ENCODE measurements at regions not wholly inside any gene's neighbourhood (a gene's known extent, or its start where the extent isn't known, plus 50 kb on each side); places are given as distances from the start of the nearest gene placed in this dataset.

GRCh38 chr12:89020121-89020480 is 332.2 kb downstream of the DUSP6 start:
- no peak for ATAC-seq
- CTCF ChIA-PET: interaction anchor here (1.0 to 6.2 kb wide), 23 partner anchors 8 to 567 kb away, joined by 3 to 167 read pairs (median 9); partner anchors contain the start of genes DUSP6, GALNT4 and POC1B
- no peak overlapping the region for H3K27ac Mint-ChIP-seq
- peaks cover 23% of the 10 kb centered on the region for H3K36me3 Mint-ChIP-seq (ENCODE audit: low read depth)
- POLR2A ChIA-PET: interaction anchor here (1.0 to 2.1 kb wide), 5 partner anchors 19 to 506 kb away, joined by 4 to 13 read pairs (median 4); partner anchors contain the start of genes DUSP6 and GALNT4
- peaks cover 2% of the 10 kb centered on the region for H3K27me3 Mint-ChIP-seq (ENCODE audit: low read depth)
- no peaks in the 10 kb centered on the region for H3K9me3 Mint-ChIP-seq (ENCODE audit: insufficient read depth)
- no peak for DNase-seq
- peaks cover 40% of the 10 kb centered on the region for H3K4me1 Mint-ChIP-seq (ENCODE audit: low read depth)
- H3K4me3 Mint-ChIP-seq: no peak overlapping the region

GRCh38 chr12:89019439-89020120 is 332.7 kb downstream of the DUSP6 start:
- DNase-seq (peak; percentile 90), ATAC-seq (peak; percentile 98)
- peaks cover 20% of the 10 kb centered on the region for H3K36me3 Mint-ChIP-seq (ENCODE audit: low read depth)
- H3K9me3 Mint-ChIP-seq (ENCODE audit: insufficient read depth): no peaks in the 10 kb centered on the region
- H3K4me3 Mint-ChIP-seq: no peak overlapping the region
- peaks cover 2% of the 10 kb centered on the region for H3K27me3 Mint-ChIP-seq (ENCODE audit: low read depth)
- ChIA-PET POLR2A (interaction anchor here (0.6 to 2.1 kb wide), 8 partner anchors 20 to 507 kb away, joined by 3 to 13 read pairs (median 4); partner anchors contain the start of genes DUSP6 and GALNT4), CTCF (interaction anchor here (0.6 to 6.2 kb wide), 36 partner anchors 9 to 568 kb away, joined by 3 to 167 read pairs (median 5); partner anchors contain the start of genes DUSP6, GALNT4 and POC1B)
- peaks cover 40% of the 10 kb centered on the region for H3K4me1 Mint-ChIP-seq (ENCODE audit: low read depth)
- no peak overlapping the region for H3K27ac Mint-ChIP-seq

- DNase-seq: peak; percentile 75
- peak overlapping the region; percentile 73 for H3K27ac Mint-ChIP-seq
- H3K36me3 Mint-ChIP-seq (ENCODE audit: low read depth): peaks cover 12% of the 10 kb centered on the region
These were observed 335.1 kb downstream of the DUSP6 start for GRCh38 chr12:89016970-89017778.

GRCh38 chr12:89015419-89015818 is 336.9 kb downstream of the DUSP6 start:
- H3K4me1 Mint-ChIP-seq (ENCODE audit: low read depth): peaks cover 20% of the 10 kb centered on the region
- H3K9me3 Mint-ChIP-seq (ENCODE audit: insufficient read depth): no peaks in the 10 kb centered on the region
- DNase-seq (no peak), ATAC-seq (no peak)
- POLR2A ChIA-PET: no interaction called here
- peaks cover 2% of the 10 kb centered on the region for H3K27me3 Mint-ChIP-seq (ENCODE audit: low read depth)
- no peak overlapping the region for H3K4me3 Mint-ChIP-seq
- CTCF ChIA-PET: interaction anchor here (0.7 to 1.9 kb wide), 2 partner anchors 37 to 446 kb away, joined by 3 to 5 read pairs; no protein-coding TSS in a partner anchor
- H3K36me3 Mint-ChIP-seq (ENCODE audit: low read depth): peaks cover 7% of the 10 kb centered on the region
- no peak overlapping the region for H3K27ac Mint-ChIP-seq

More at GRCh38 chr12:89016970-89017778, 335.1 kb downstream of the DUSP6 start:
- ATAC-seq: peak; percentile 58
- peak overlapping the region; percentile 55 for H3K4me3 Mint-ChIP-seq
- no peaks in the 10 kb centered on the region for H3K9me3 Mint-ChIP-seq (ENCODE audit: insufficient read depth)
- ChIA-PET POLR2A (no interaction called here), CTCF (interaction anchor here (0.6 to 6.2 kb wide), 48 partner anchors 9 to 692 kb away, joined by 3 to 167 read pairs (median 4); partner anchors contain the start of genes DUSP6, GALNT4 and POC1B)
- H3K4me1 Mint-ChIP-seq (ENCODE audit: low read depth): peaks cover 30% of the 10 kb centered on the region
- peaks cover 2% of the 10 kb centered on the region for H3K27me3 Mint-ChIP-seq (ENCODE audit: low read depth)

- ChIA-PET POLR2A (no interaction called here), CTCF (no interaction called here)
- ATAC-seq: no peak
- no peak overlapping the region for H3K27ac Mint-ChIP-seq
- H3K27me3 Mint-ChIP-seq (ENCODE audit: low read depth): peaks cover 34% of the 10 kb centered on the region
- H3K4me1 Mint-ChIP-seq (ENCODE audit: low read depth): no peaks in the 10 kb centered on the region
- H3K36me3 Mint-ChIP-seq (ENCODE audit: low read depth): no peaks in the 10 kb centered on the region
- H3K9me3 Mint-ChIP-seq (ENCODE audit: insufficient read depth): no peaks in the 10 kb centered on the region
- no peak for DNase-seq
- no peak overlapping the region for H3K4me3 Mint-ChIP-seq
These were observed 353.9 kb downstream of the DUSP6 start for GRCh38 chr12:88998421-88998820.

GRCh38 chr12:88996200-88996788 is 356.0 kb downstream of the DUSP6 start:
- no peaks in the 10 kb centered on the region for H3K36me3 Mint-ChIP-seq (ENCODE audit: low read depth)
- no peaks in the 10 kb centered on the region for H3K4me1 Mint-ChIP-seq (ENCODE audit: low read depth)
- ATAC-seq: no peak
- H3K27me3 Mint-ChIP-seq (ENCODE audit: low read depth): peaks cover 28% of the 10 kb centered on the region
- no peak overlapping the region for H3K27ac Mint-ChIP-seq
- POLR2A ChIA-PET: no interaction called here
- CTCF ChIA-PET: no interaction called here
- H3K4me3 Mint-ChIP-seq: no peak overlapping the region
- no peak for DNase-seq
- H3K9me3 Mint-ChIP-seq (ENCODE audit: insufficient read depth): no peaks in the 10 kb centered on the region

- H3K4me1 Mint-ChIP-seq (ENCODE audit: low read depth): no peaks in the 10 kb centered on the region
- H3K27me3 Mint-ChIP-seq (ENCODE audit: low read depth): peaks cover 29% of the 10 kb centered on the region
- ATAC-seq (no peak), DNase-seq (no peak)
- no peak overlapping the region for H3K27ac Mint-ChIP-seq
- CTCF ChIA-PET: no interaction called here
- no peaks in the 10 kb centered on the region for H3K9me3 Mint-ChIP-seq (ENCODE audit: insufficient read depth)
- POLR2A ChIA-PET: no interaction called here
- H3K36me3 Mint-ChIP-seq (ENCODE audit: low read depth): no peaks in the 10 kb centered on the region
- no peak overlapping the region for H3K4me3 Mint-ChIP-seq
These were observed 357.3 kb downstream of the DUSP6 start for GRCh38 chr12:88994971-88995370.

- POLR2A ChIA-PET: no interaction called here
- H3K4me3 Mint-ChIP-seq: no peak overlapping the region
- CTCF ChIA-PET: interaction anchor here (1.2 kb wide), 2 partner anchors 19 to 468 kb away, joined by 3 read pairs; no protein-coding TSS in a partner anchor
- ATAC-seq (no peak), DNase-seq (no peak)
- H3K9me3 Mint-ChIP-seq (ENCODE audit: insufficient read depth): no peaks in the 10 kb centered on the region
- peaks cover 25% of the 10 kb centered on the region for H3K27me3 Mint-ChIP-seq (ENCODE audit: low read depth)
- no peak overlapping the region for H3K27ac Mint-ChIP-seq
- no peaks in the 10 kb centered on the region for H3K4me1 Mint-ChIP-seq (ENCODE audit: low read depth)
- no peaks in the 10 kb centered on the region for H3K36me3 Mint-ChIP-seq (ENCODE audit: low read depth)
These were observed 357.8 kb downstream of the DUSP6 start for GRCh38 chr12:88994537-88994936.

- ATAC-seq: no peak
- CTCF ChIA-PET: interaction anchor here (0.8 to 1.2 kb wide), 3 partner anchors 18 to 469 kb away, joined by 3 read pairs; no protein-coding TSS in a partner anchor
These were observed 358.6 kb downstream of the DUSP6 start for GRCh38 chr12:88993651-88994050.

GRCh38 chr12:88986056-88986455 is 366.2 kb downstream of the DUSP6 start:
- H3K36me3 Mint-ChIP-seq (ENCODE audit: low read depth): no peaks in the 10 kb centered on the region
- H3K4me1 Mint-ChIP-seq (ENCODE audit: low read depth): no peaks in the 10 kb centered on the region
- H3K4me3 Mint-ChIP-seq: no peak overlapping the region
- ChIA-PET POLR2A (no interaction called here), CTCF (no interaction called here)
- no peak for ATAC-seq
- peaks cover 24% of the 10 kb centered on the region for H3K27me3 Mint-ChIP-seq (ENCODE audit: low read depth)
- H3K27ac Mint-ChIP-seq: no peak overlapping the region
- no peaks in the 10 kb centered on the region for H3K9me3 Mint-ChIP-seq (ENCODE audit: insufficient read depth)
- DNase-seq: no peak

More at GRCh38 chr12:88993651-88994050, 358.6 kb downstream of the DUSP6 start:
- POLR2A ChIA-PET: no interaction called here
- H3K4me1 Mint-ChIP-seq (ENCODE audit: low read depth): no peaks in the 10 kb centered on the region
- peaks cover 28% of the 10 kb centered on the region for H3K27me3 Mint-ChIP-seq (ENCODE audit: low read depth)
- H3K36me3 Mint-ChIP-seq (ENCODE audit: low read depth): no peaks in the 10 kb centered on the region
- H3K27ac Mint-ChIP-seq: no peak overlapping the region
- DNase-seq: no peak
- no peak overlapping the region for H3K4me3 Mint-ChIP-seq
- H3K9me3 Mint-ChIP-seq (ENCODE audit: insufficient read depth): no peaks in the 10 kb centered on the region

- no peak overlapping the region for H3K4me3 Mint-ChIP-seq
- POLR2A ChIA-PET: no interaction called here
- no peaks in the 10 kb centered on the region for H3K4me1 Mint-ChIP-seq (ENCODE audit: low read depth)
- ATAC-seq (no peak), DNase-seq (no peak)
- CTCF ChIA-PET: no interaction called here
- H3K36me3 Mint-ChIP-seq (ENCODE audit: low read depth): no peaks in the 10 kb centered on the region
- peaks cover 25% of the 10 kb centered on the region for H3K27me3 Mint-ChIP-seq (ENCODE audit: low read depth)
- no peak overlapping the region for H3K27ac Mint-ChIP-seq
- no peaks in the 10 kb centered on the region for H3K9me3 Mint-ChIP-seq (ENCODE audit: insufficient read depth)
These were observed 366.7 kb downstream of the DUSP6 start for GRCh38 chr12:88985631-88986030.

Measured in activated CD8-positive, alpha-beta T cell treated with anti-CD3 and anti-CD28 coated beads, Interleukin-2, amount 10 ng/mL, durations not matched to agents 7 days and 5 days (primary cell).